GM18867 (cell line): ENCODE measurements at regions not wholly inside any gene's neighbourhood (a gene's known extent, or its start where the extent isn't known, plus 50 kb on each side); places are given as distances from the start of the nearest gene placed in this dataset.

ENCODE experiments used
- ATAC-seq: cut with Tn5 transposase; IDR thresholded peaks from one replicate; pipeline ENCODE4 v1.9.1; 2021; ENCODE audit warnings: mild to moderate bottlenecking, moderate library complexity; ENCODE audit not compliant: unreplicated experiment

GRCh38 chr12:124418156-124418555 is 123.3 kb downstream of the RFLNA start:
- ATAC-seq: no peak

- ATAC-seq: no peak
Observed at GRCh38 chr12:124416516-124417395, 121.9 kb downstream of the RFLNA start.

GRCh38 chr12:124415064-124415463 is 120.2 kb downstream of the RFLNA start:
- ATAC-seq: no peak

- no peak for ATAC-seq
Observed at GRCh38 chr12:124413915-124414314, 119.0 kb downstream of the RFLNA start.

- ATAC-seq: no peak
Observed at GRCh38 chr12:124413401-124413800, 118.5 kb downstream of the RFLNA start.

GRCh38 chr12:124412646-124413015 is 117.7 kb downstream of the RFLNA start:
- no peak for ATAC-seq

GRCh38 chr12:124411953-124412645 is 117.2 kb downstream of the RFLNA start:
- no peak for ATAC-seq

- ATAC-seq: no peak
Observed at GRCh38 chr12:124411281-124411878, 116.5 kb downstream of the RFLNA start.

- no peak for ATAC-seq
Observed at GRCh38 chr12:124410354-124411175, 115.7 kb downstream of the RFLNA start.

- no peak for ATAC-seq
Observed at GRCh38 chr12:124408822-124409517, 114.1 kb downstream of the RFLNA start.

GRCh38 chr12:124407074-124407473 is 112.2 kb downstream of the RFLNA start:
- ATAC-seq: no peak

GRCh38 chr12:124406043-124406442 is 111.2 kb downstream of the RFLNA start:
- no peak for ATAC-seq

- ATAC-seq: no peak
Observed at GRCh38 chr12:124405592-124405991, 110.7 kb downstream of the RFLNA start.

GRCh38 chr12:124405151-124405550 is 110.3 kb downstream of the RFLNA start:
- no peak for ATAC-seq

GRCh38 chr12:124404162-124404784 is 109.4 kb downstream of the RFLNA start:
- ATAC-seq: no peak

GRCh38 chr12:124403273-124403672 is 108.4 kb downstream of the RFLNA start:
- no peak for ATAC-seq

GRCh38 chr12:124402248-124403066 is 107.6 kb downstream of the RFLNA start:
- ATAC-seq: no peak

GRCh38 chr12:124401704-124402221 is 106.9 kb downstream of the RFLNA start:
- no peak for ATAC-seq

- ATAC-seq: no peak
Observed at GRCh38 chr12:124400124-124400523, 105.2 kb downstream of the RFLNA start.
